ENCODE measurements at regions not wholly inside any gene's neighbourhood (a gene's known extent, or its start where the extent isn't known, plus 50 kb on each side); places are given as distances from the start of the nearest gene placed in this dataset.

- Mint-ChIP-seq H3K9me3 (ENCODE audit: low read depth, unreplicated experiment) (peaks cover 12% of the 10 kb centered on the region), H3K4me1 (ENCODE audit: low read depth, unreplicated experiment) (no peaks in the 10 kb centered on the region), H3K27ac (ENCODE audit: unreplicated experiment) (no peak overlapping the region), H3K4me3 (ENCODE audit: low read depth, unreplicated experiment) (no peak overlapping the region), H3K27me3 (ENCODE audit: unreplicated experiment) (no peaks in the 10 kb centered on the region), H3K36me3 (ENCODE audit: insufficient read depth, unreplicated experiment) (no peaks in the 10 kb centered on the region)
- intact Hi-C loops (cut with micrococcal nuclease; ENCODE audit: unreplicated experiment): no loop called here
- no TSS peak for BruUV-seq (replicated peaks)
- TF ChIP-seq, protein P1, sequence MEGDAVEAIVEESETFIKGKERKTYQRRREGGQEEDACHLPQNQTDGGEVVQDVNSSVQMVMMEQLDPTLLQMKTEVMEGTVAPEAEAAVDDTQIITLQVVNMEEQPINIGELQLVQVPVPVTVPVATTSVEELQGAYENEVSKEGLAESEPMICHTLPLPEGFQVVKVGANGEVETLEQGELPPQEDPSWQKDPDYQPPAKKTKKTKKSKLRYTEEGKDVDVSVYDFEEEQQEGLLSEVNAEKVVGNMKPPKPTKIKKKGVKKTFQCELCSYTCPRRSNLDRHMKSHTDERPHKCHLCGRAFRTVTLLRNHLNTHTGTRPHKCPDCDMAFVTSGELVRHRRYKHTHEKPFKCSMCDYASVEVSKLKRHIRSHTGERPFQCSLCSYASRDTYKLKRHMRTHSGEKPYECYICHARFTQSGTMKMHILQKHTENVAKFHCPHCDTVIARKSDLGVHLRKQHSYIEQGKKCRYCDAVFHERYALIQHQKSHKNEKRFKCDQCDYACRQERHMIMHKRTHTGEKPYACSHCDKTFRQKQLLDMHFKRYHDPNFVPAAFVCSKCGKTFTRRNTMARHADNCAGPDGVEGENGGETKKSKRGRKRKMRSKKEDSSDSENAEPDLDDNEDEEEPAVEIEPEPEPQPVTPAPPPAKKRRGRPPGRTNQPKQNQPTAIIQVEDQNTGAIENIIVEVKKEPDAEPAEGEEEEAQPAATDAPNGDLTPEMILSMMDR (IDR thresholded peaks at IDR 0.05; ENCODE audit: unreplicated experiment): no peak
- CTCF ChIA-PET: no interaction called here
- DNase-seq: no peak
Observed at GRCh38 chr6:120816794-120817193, 517.5 kb downstream of the TBC1D32 start.

- Mint-ChIP-seq H3K27me3 (ENCODE audit: unreplicated experiment) (no peaks in the 10 kb centered on the region), H3K27ac (ENCODE audit: unreplicated experiment) (no peak overlapping the region), H3K36me3 (ENCODE audit: insufficient read depth, unreplicated experiment) (no peaks in the 10 kb centered on the region), H3K4me1 (ENCODE audit: low read depth, unreplicated experiment) (no peaks in the 10 kb centered on the region), H3K9me3 (ENCODE audit: low read depth, unreplicated experiment) (no peaks in the 10 kb centered on the region), H3K4me3 (ENCODE audit: low read depth, unreplicated experiment) (no peak overlapping the region)
- DNase-seq: no peak
- TF ChIP-seq, protein P1 (IDR thresholded peaks at IDR 0.05; ENCODE audit: unreplicated experiment): no peak
- CTCF ChIA-PET: no interaction called here
- no TSS peak for BruUV-seq (replicated peaks)
- intact Hi-C loops (cut with micrococcal nuclease; ENCODE audit: unreplicated experiment): no loop called here
Observed at GRCh38 chr6:120805276-120805675, 529.0 kb downstream of the TBC1D32 start.

DNA sequence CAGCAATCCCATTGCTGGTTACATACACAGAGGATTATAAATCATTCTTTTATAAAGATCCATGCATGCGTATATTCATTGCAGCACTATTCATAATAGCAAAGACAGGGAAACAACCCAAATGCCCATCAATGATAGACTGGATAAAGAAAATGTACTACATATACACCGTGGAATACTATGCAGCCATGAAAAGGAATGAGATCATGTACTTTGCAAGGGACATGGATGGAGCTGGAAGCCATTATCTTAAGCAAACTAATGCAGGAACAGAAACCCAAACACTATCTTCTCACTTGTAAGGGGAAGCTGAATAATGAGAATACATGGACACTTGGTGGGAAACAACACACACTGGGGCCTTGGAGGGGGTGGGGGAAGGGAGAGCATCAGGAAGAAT lies 529.7 kb downstream of the TBC1D32 start:
- Mint-ChIP-seq H3K4me3 (ENCODE audit: low read depth, unreplicated experiment) (no peak overlapping the region), H3K27ac (ENCODE audit: unreplicated experiment) (no peak overlapping the region), H3K9me3 (ENCODE audit: low read depth, unreplicated experiment) (no peaks in the 10 kb centered on the region), H3K4me1 (ENCODE audit: low read depth, unreplicated experiment) (no peaks in the 10 kb centered on the region), H3K27me3 (ENCODE audit: unreplicated experiment) (no peaks in the 10 kb centered on the region), H3K36me3 (ENCODE audit: insufficient read depth, unreplicated experiment) (no peaks in the 10 kb centered on the region)
- DNase-seq: no peak
- intact Hi-C loops (cut with micrococcal nuclease; ENCODE audit: unreplicated experiment): no loop called here
- TF ChIP-seq, protein P1 (IDR thresholded peaks at IDR 0.05; ENCODE audit: unreplicated experiment): no peak
- no TSS peak for BruUV-seq (replicated peaks)
- CTCF ChIA-PET: no interaction called here

DNA sequence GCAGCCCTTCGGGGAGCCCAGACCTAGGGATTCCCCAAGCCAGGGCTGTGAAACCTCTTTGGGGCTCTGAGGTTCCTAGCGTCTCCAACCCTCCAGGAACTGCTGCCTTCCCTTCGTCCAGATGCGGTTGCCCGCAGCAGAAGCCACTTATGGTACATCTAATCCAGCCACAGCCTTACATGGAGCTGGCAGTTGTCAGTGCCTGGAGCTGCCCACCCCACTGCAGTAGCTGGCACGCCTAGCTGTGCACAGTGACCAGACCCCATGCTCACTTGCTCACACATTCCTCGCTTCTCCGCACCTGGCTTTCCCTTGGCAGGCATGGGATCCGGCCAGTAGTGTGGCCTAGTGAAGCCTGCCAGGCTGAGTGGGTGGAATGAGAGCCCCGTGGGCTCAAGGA lies 547.6 kb downstream of the TBC1D32 start:
- intact Hi-C loops (cut with micrococcal nuclease; ENCODE audit: unreplicated experiment): no loop called here
- BruUV-seq (replicated peaks): no TSS peak
- no peak overlapping the region for H3K4me3 Mint-ChIP-seq (ENCODE audit: low read depth, unreplicated experiment)
- no peak overlapping the region for H3K27ac Mint-ChIP-seq (ENCODE audit: unreplicated experiment)
- CTCF ChIA-PET: no interaction called here
- peaks cover 2% of the 10 kb centered on the region for H3K9me3 Mint-ChIP-seq (ENCODE audit: low read depth, unreplicated experiment)
- DNase-seq: no peak
- H3K27me3 Mint-ChIP-seq (ENCODE audit: unreplicated experiment): no peaks in the 10 kb centered on the region
- H3K36me3 Mint-ChIP-seq (ENCODE audit: insufficient read depth, unreplicated experiment): no peaks in the 10 kb centered on the region
- H3K4me1 Mint-ChIP-seq (ENCODE audit: low read depth, unreplicated experiment): no peaks in the 10 kb centered on the region
- TF ChIP-seq, protein P1 (IDR thresholded peaks at IDR 0.05; ENCODE audit: unreplicated experiment): no peak

DNA sequence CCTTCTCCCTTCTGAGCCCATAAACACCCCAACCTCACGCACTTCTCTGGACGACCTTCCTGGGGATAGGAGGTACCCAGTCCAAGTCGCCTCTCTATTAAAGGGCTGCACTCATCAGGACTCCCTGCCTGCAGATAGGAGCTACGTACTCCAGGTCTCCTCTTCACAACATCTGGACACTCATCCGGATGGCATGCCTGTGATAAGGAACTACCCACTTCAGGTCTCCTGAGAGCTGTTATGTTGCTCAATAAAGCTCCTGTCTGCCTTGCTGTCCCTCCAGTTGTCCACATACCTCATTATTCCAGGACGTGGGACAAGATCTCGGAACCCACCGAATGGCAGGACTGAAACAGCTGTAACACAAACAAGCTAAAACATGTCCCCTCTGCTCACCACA lies 548.0 kb downstream of the TBC1D32 start:
- DNase-seq: no peak
- TF ChIP-seq, protein P1 (IDR thresholded peaks at IDR 0.05; ENCODE audit: unreplicated experiment): no peak
- Mint-ChIP-seq H3K36me3 (ENCODE audit: insufficient read depth, unreplicated experiment) (no peaks in the 10 kb centered on the region), H3K4me3 (ENCODE audit: low read depth, unreplicated experiment) (no peak overlapping the region), H3K27ac (ENCODE audit: unreplicated experiment) (no peak overlapping the region), H3K4me1 (ENCODE audit: low read depth, unreplicated experiment) (no peaks in the 10 kb centered on the region), H3K9me3 (ENCODE audit: low read depth, unreplicated experiment) (peaks cover 2% of the 10 kb centered on the region), H3K27me3 (ENCODE audit: unreplicated experiment) (no peaks in the 10 kb centered on the region)
- intact Hi-C loops (cut with micrococcal nuclease; ENCODE audit: unreplicated experiment): no loop called here
- CTCF ChIA-PET: no interaction called here
- no TSS peak for BruUV-seq (replicated peaks)

All from Calu3 (cell line).